Stimulated activated naive CD4-positive, alpha-beta T cell treated with Interleukin-2 at 50 U/mL for 16 hours (primary cell): ENCODE measurements at regions not wholly inside any gene's neighbourhood (a gene's known extent, or its start where the extent isn't known, plus 50 kb on each side); places are given as distances from the start of the nearest gene placed in this dataset.
"Not testable (repeated sequence)": the region's sequence is repeated elsewhere in the genome, so short reads cannot be mapped to it uniquely, and the experiment has no call there.

Experiments
- DNase-seq: peaks from one replicate; lab custom pipeline; 2025; lab: John Stamatoyannopoulos, UW

- DNase-seq: no peak
Measured at GRCh38 chr10:36448760-36449691, 676.4 kb upstream of the ANKRD30A start.

GRCh38 chr10:36446881-36447280 is 678.5 kb upstream of the ANKRD30A start:
- DNase-seq: no peak

GRCh38 chr10:36443233-36443632 is 682.2 kb upstream of the ANKRD30A start:
- no peak for DNase-seq

GRCh38 chr10:36441557-36441956 is 683.8 kb upstream of the ANKRD30A start:
- no peak for DNase-seq

- no peak for DNase-seq
Measured at GRCh38 chr10:36440539-36440938, 684.9 kb upstream of the ANKRD30A start.

GRCh38 chr10:36437367-36437766 is 688.0 kb upstream of the ANKRD30A start:
- no peak for DNase-seq

GRCh38 chr10:36428507-36428906 is 696.9 kb upstream of the ANKRD30A start:
- no peak for DNase-seq

GRCh38 chr10:36425131-36425797 is 700.1 kb upstream of the ANKRD30A start:
- no peak for DNase-seq

- no peak for DNase-seq
Measured at GRCh38 chr10:36424502-36424901, 700.9 kb upstream of the ANKRD30A start.

GRCh38 chr10:36423821-36424248 is 701.6 kb upstream of the ANKRD30A start:
- DNase-seq: no peak

- DNase-seq: no peak
Measured at GRCh38 chr10:36421992-36422391, 703.4 kb upstream of the ANKRD30A start.

- DNase-seq: no peak
Measured at GRCh38 chr10:36416513-36416912, 708.9 kb upstream of the ANKRD30A start.

GRCh38 chr10:36412942-36413341 is 712.5 kb upstream of the ANKRD30A start:
- DNase-seq: no peak

GRCh38 chr10:36400238-36400637 is 725.2 kb upstream of the ANKRD30A start:
- DNase-seq: not testable (repeated sequence)

- DNase-seq: no peak
Measured at GRCh38 chr10:36393801-36394200, 731.6 kb upstream of the ANKRD30A start.

- DNase-seq: no peak
Measured at GRCh38 chr10:36391405-36391804, 734.0 kb upstream of the ANKRD30A start.

- no peak for DNase-seq
Measured at GRCh38 chr10:36390221-36390620, 735.2 kb upstream of the ANKRD30A start.

- DNase-seq: no peak
Measured at GRCh38 chr10:36388166-36388565, 737.2 kb upstream of the ANKRD30A start.

- no peak for DNase-seq
Measured at GRCh38 chr10:36385693-36386092, 739.7 kb upstream of the ANKRD30A start.

- DNase-seq: no peak
Measured at GRCh38 chr10:36383349-36383748, 741.3 kb upstream of the FZD8 start.

GRCh38 chr10:36381748-36382147 is 739.7 kb upstream of the FZD8 start:
- DNase-seq: no peak

- DNase-seq: no peak
Measured at GRCh38 chr10:36380538-36380937, 738.4 kb upstream of the FZD8 start.

- DNase-seq: no peak
Measured at GRCh38 chr10:36375107-36375506, 733.0 kb upstream of the FZD8 start.
